ENCODE measurements at regions not wholly inside any gene's neighbourhood (a gene's known extent, or its start where the extent isn't known, plus 50 kb on each side); places are given as distances from the start of the nearest gene placed in this dataset.

DNA sequence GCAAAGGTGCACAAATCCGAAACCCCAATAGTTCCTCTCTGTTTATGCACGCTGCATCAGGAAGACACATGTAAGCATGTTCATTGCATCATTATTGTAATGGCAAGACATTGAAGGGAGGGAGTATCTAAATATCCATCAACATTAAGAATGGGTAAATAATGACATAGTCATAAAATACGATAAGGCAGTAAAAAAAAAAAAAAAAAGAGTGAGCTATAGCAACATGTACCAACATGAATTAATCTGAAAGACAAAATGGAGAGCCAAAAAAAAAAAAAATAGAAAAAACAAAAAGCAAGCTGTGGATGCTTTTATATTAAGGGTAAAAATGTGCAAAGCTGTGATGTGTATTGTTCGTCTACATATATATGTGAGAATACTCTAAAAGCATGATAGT, 70.2 kb upstream of the ABLIM1 start:
- Histone ChIP-seq H3K14ac (ENCODE audit: insufficient read length) (no peak overlapping the region), H3K9me3 (ENCODE audit: insufficient read depth in 2 of 2, low read depth in 1 of 2, low read length in 1 of 2) (no peaks in the 10 kb centered on the region), H2BK5ac (ENCODE audit: low read depth, low read length) (no peak overlapping the region), H3K23me2 (ENCODE audit: low read depth, low read length) (no peaks in the 10 kb centered on the region; the same call in 1 of the 2 replicates), H3K79me2 (ENCODE audit: control insufficient read depth in 1 of 2, insufficient read depth in 2 of 2, low read length in 2 of 2) (no peaks in the 10 kb centered on the region), H4K5ac (ENCODE audit: insufficient read length, low read depth, low read length) (no peak overlapping the region), H3K23ac (ENCODE audit: insufficient read length) (no peak overlapping the region), H4K91ac (replicated peaks; ENCODE audit: insufficient read length, low read length) (no peak overlapping the region), H3K4me2 (ENCODE audit: insufficient read depth in 1 of 2, low read depth in 2 of 2, low read length in 2 of 2) (no peak overlapping the region), H2BK120ac (replicated peaks; ENCODE audit: low read depth, low read length) (no peak overlapping the region), H4K8ac (ENCODE audit: extremely low read depth, insufficient read depth, low read length) (no peak overlapping the region), H3K27ac (ENCODE audit: low read depth, low read length) (no peak overlapping the region), H3K4ac (replicated peaks; ENCODE audit: insufficient read length, low read depth, low read length) (no peak overlapping the region), H2BK15ac (ENCODE audit: low read length) (no peak overlapping the region), H3K36me3 (ENCODE audit: control insufficient read depth in 2 of 4, insufficient read depth in 4 of 4, low read length in 3 of 4) (no peaks in the 10 kb centered on the region), H3K79me1 (ENCODE audit: low read depth, low read length) (no peaks in the 10 kb centered on the region), H2BK12ac (ENCODE audit: low read depth, low read length) (no peak overlapping the region), H3K9ac (replicated peaks in 1 of 4; ENCODE audit: extremely low read depth in 1 of 4, low read depth in 3 of 4, low read length in 3 of 4) (no peak overlapping the region), H3K27me3 (replicated peaks in 1 of 4; ENCODE audit: control insufficient read depth in 3 of 4, extremely low read depth in 1 of 4, insufficient read depth in 3 of 4, low read length in 3 of 4) (no peaks in the 10 kb centered on the region), H3K4me1 (replicated peaks in 1 of 4; ENCODE audit: control insufficient read depth in 3 of 4, insufficient read depth in 4 of 4, low read length in 3 of 4) (no peaks in the 10 kb centered on the region), H2AK5ac (ENCODE audit: low read depth, low read length) (no peak overlapping the region), H3K18ac (ENCODE audit: extremely low read depth, low read length) (no peak overlapping the region), H2BK20ac (ENCODE audit: low read length) (no peak overlapping the region), H4K20me1 (replicated peaks in 1 of 2; ENCODE audit: control insufficient read depth in 1 of 2, insufficient read depth in 2 of 2, low read length in 2 of 2) (no peaks in the 10 kb centered on the region), H2AFZ (ENCODE audit: low read length) (no peak overlapping the region), H3K4me3 (ENCODE audit: extremely low read depth in 1 of 4, insufficient read depth in 2 of 4, low read depth in 3 of 4, low read length in 4 of 4) (no peak overlapping the region), H3K56ac (replicated peaks; ENCODE audit: insufficient read length, low read depth, low read length) (no peak overlapping the region)
- 88% methylated on average over 3 of the region's 4 CpGs; no CpG with 5 or more reads in 1 of the 2 experiments for WGBS, 2 experiments (ENCODE audit: extremely low coverage in 1 of 2, insufficient coverage in 1 of 2, insufficient read length in 1 of 2, insufficient replicate concordance in 2 of 2, low coverage in 1 of 2, low lambda C conversion rate in 2 of 2, missing lambda C conversion rate in 1 of 2)
- POLR2A ChIA-PET (ENCODE audit: partially characterized antibody), result no interaction called here
- FAIRE-seq, result no peak
- TF ChIP-seq, protein P1, sequence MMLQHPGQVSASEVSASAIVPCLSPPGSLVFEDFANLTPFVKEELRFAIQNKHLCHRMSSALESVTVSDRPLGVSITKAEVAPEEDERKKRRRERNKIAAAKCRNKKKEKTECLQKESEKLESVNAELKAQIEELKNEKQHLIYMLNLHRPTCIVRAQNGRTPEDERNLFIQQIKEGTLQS (IDR thresholded peaks at IDR 0.05; ENCODE audit: insufficient read depth, low read depth, low read length), result no peak
- TF ChIP-seq CTBP2 (IDR thresholded peaks at IDR 0.05; ENCODE audit: borderline replicate concordance, insufficient read depth, insufficient read length, low read length) (no peak), BACH1 (IDR thresholded peaks at IDR 0.05; ENCODE audit: low read length) (no peak), JUND (IDR thresholded peaks at IDR 0.05; ENCODE audit: low read length) (no peak)
- CTCF ChIA-PET (ENCODE audit: partially characterized antibody), result no interaction called here
- no peak for DNase-seq (ENCODE audit: low read depth in 1 of 2, low spot score in 2 of 2)
